BE2C (cell line): ENCODE measurements at regions not wholly inside any gene's neighbourhood (a gene's known extent, or its start where the extent isn't known, plus 50 kb on each side); places are given as distances from the start of the nearest gene placed in this dataset.

ENCODE experiments used
- DNase-seq: peaks from one replicate; pipeline ENCODE4 v3.0.0-alpha.2; 2020
- H3K27me3 ChIP-seq: fragments of 250-450 bp; sonication (Bioruptor Pico); 2 replicates; pipeline ENCODE4 v1.5.1; 2020; ENCODE audit warnings: mild to moderate bottlenecking
- H3K36me3 ChIP-seq: fragments of 250-450 bp; sonication (Bioruptor Pico); 2 replicates; pipeline ENCODE4 v1.5.1; 2020; ENCODE audit warnings: mild to moderate bottlenecking
- H3K4me1 ChIP-seq: fragments of 250-450 bp; sonication (Bioruptor Pico); 2 replicates; pipeline ENCODE4 v1.5.1; 2020
- H3K4me3 ChIP-seq: 2 replicates; pipeline ENCODE4 v1.5.1; 2011; ENCODE audit warnings: low read depth, low read length
- H3K9me3 ChIP-seq: fragments of 250-450 bp; sonication (Bioruptor Pico); 2 replicates; pipeline ENCODE4 v1.5.1; 2020
- CTCF ChIP-seq: IDR thresholded peaks from 2 replicates; pipeline ENCODE4 v1.5.1; 2012; ENCODE audit warnings: mild to moderate bottlenecking, low read depth, low read length

- no peaks in the 10 kb centered on the region for H3K36me3 ChIP-seq
- peak; percentile 48 for TF ChIP-seq CTCF
- H3K4me3 ChIP-seq = no peak overlapping the region
- no peak for DNase-seq
- H3K4me1 ChIP-seq = no peaks in the 10 kb centered on the region
- no peaks in the 10 kb centered on the region for H3K27me3 ChIP-seq
- no peaks in the 10 kb centered on the region for H3K9me3 ChIP-seq
Measured at GRCh38 chr4:111847296-111848008, 297.8 kb upstream of the FAM241A start.

- TF ChIP-seq CTCF = no peak
- no peak for DNase-seq
- Histone ChIP-seq H3K4me1 (no peaks in the 10 kb centered on the region), H3K36me3 (no peaks in the 10 kb centered on the region), H3K27me3 (no peaks in the 10 kb centered on the region), H3K4me3 (no peak overlapping the region), H3K9me3 (no peaks in the 10 kb centered on the region)
Measured at GRCh38 chr4:111849746-111850284, 295.4 kb upstream of the FAM241A start.

GRCh38 chr4:111854494-111855087, 290.7 kb upstream of the FAM241A start:
- H3K27me3 ChIP-seq = peaks cover 5% of the 10 kb centered on the region
- H3K36me3 ChIP-seq = no peaks in the 10 kb centered on the region
- no peak overlapping the region for H3K4me3 ChIP-seq
- peak; percentile 71 for TF ChIP-seq CTCF
- DNase-seq = peak; percentile 40
- no peaks in the 10 kb centered on the region for H3K4me1 ChIP-seq
- H3K9me3 ChIP-seq = no peaks in the 10 kb centered on the region

GRCh38 chr4:111855308-111855707, 289.9 kb upstream of the FAM241A start:
- Histone ChIP-seq H3K4me3 (no peak overlapping the region), H3K4me1 (no peaks in the 10 kb centered on the region), H3K27me3 (peaks cover 9% of the 10 kb centered on the region), H3K36me3 (no peaks in the 10 kb centered on the region), H3K9me3 (no peaks in the 10 kb centered on the region)
- DNase-seq = no peak
- no peak for TF ChIP-seq CTCF

GRCh38 chr4:111864066-111864465, 281.2 kb upstream of the FAM241A start:
- no peak for TF ChIP-seq CTCF
- Histone ChIP-seq H3K4me1 (no peaks in the 10 kb centered on the region), H3K36me3 (no peaks in the 10 kb centered on the region), H3K9me3 (no peaks in the 10 kb centered on the region), H3K27me3 (peaks cover 13% of the 10 kb centered on the region; the same call in 1 of the 2 replicates), H3K4me3 (no peak overlapping the region)
- no peak for DNase-seq

GRCh38 chr4:111869339-111869738, 275.9 kb upstream of the FAM241A start:
- Histone ChIP-seq H3K36me3 (no peaks in the 10 kb centered on the region), H3K4me3 (no peak overlapping the region), H3K9me3 (no peaks in the 10 kb centered on the region), H3K4me1 (no peaks in the 10 kb centered on the region), H3K27me3 (no peaks in the 10 kb centered on the region)
- no peak for TF ChIP-seq CTCF
- no peak for DNase-seq
